ENCODE measurements at regions not wholly inside any gene's neighbourhood (a gene's known extent, or its start where the extent isn't known, plus 50 kb on each side); places are given as distances from the start of the nearest gene placed in this dataset.

- TF ChIP-seq CTCF (IDR thresholded peaks at IDR 0.05; ENCODE audit: low read depth, low read length, missing input control) (no peak), FOXA1 (IDR thresholded peaks at IDR 0.05) (peak; percentile 8), RXRA (IDR thresholded peaks at IDR 0.05) (no peak), GABPA (IDR thresholded peaks at IDR 0.05 in 1 of 2, conservative IDR thresholded peaks at IDR 0.05 in 1 of 2) (no peak), MAX (IDR thresholded peaks at IDR 0.05) (peak; percentile 15), TAF1 (conservative IDR thresholded peaks at IDR 0.05) (no peak)
Measured at GRCh38 chr3:124669470-124669869, 60.8 kb upstream of the UMPS start (continued).

- no peaks in the 10 kb centered on the region for H3K27me3 ChIP-seq (ENCODE audit: control insufficient read depth in 4 of 4, insufficient read depth in 4 of 4, low read length in 3 of 4)
- no peak overlapping the region for H3K4me3 ChIP-seq (ENCODE audit: low read depth in 1 of 3, low read length in 3 of 3)
- TF ChIP-seq GABPA (IDR thresholded peaks at IDR 0.05 in 1 of 2, conservative IDR thresholded peaks at IDR 0.05 in 1 of 2) (peak in 1 of 2 donors; percentile 19), FOXA2 (IDR thresholded peaks at IDR 0.05) (no peak)
- peaks cover under 1 to 16% (median 8%) of the 10 kb centered on the region in 4 donors for H3K4me1 ChIP-seq (ENCODE audit: control insufficient read depth in 4 of 4, insufficient read depth in 4 of 4, low read length in 3 of 4)
- no peak for DNase-seq (ENCODE audit: low spot score)
- no peak overlapping the region for H3K9ac ChIP-seq (ENCODE audit: low read depth in 1 of 2, low read length in 2 of 2)
- H3K9me3 ChIP-seq (ENCODE audit: control insufficient read depth in 4 of 4, low read length in 3 of 4) = no peaks in the 10 kb centered on the region
- peaks cover 3 to 42% (median 19%) of the 10 kb centered on the region in 4 donors for H3K36me3 ChIP-seq (ENCODE audit: control insufficient read depth in 4 of 4, insufficient read depth in 3 of 4, low read depth in 1 of 4, low read length in 3 of 4)
- 80% methylated on average over 5 of the region's 5 CpGs for WGBS
- H3K27ac ChIP-seq (ENCODE audit: low read depth in 1 of 2, low read length in 2 of 2) = no peak overlapping the region
Measured at GRCh38 chr3:124671106-124671505, 59.1 kb upstream of the UMPS start.

- no peak overlapping the region for H3K27ac ChIP-seq (ENCODE audit: low read depth in 1 of 2, low read length in 2 of 2)
- no peaks in the 10 kb centered on the region for H3K9me3 ChIP-seq (ENCODE audit: control insufficient read depth in 4 of 4, low read length in 3 of 4)
- H3K4me1 ChIP-seq (ENCODE audit: control insufficient read depth in 4 of 4, insufficient read depth in 4 of 4, low read length in 3 of 4) = peaks cover 0 to 4% (median under 1%) of the 10 kb centered on the region in 4 donors
- WGBS = 87% methylated on average over 13 of the region's 13 CpGs
- H3K4me3 ChIP-seq (ENCODE audit: low read depth in 1 of 3, low read length in 3 of 3) = no peak overlapping the region
- no peak for TF ChIP-seq HNF4A (conservative IDR thresholded peaks at IDR 0.05)
- TF ChIP-seq NR2F2 (IDR thresholded peaks at IDR 0.05) = no peak
- TF ChIP-seq FOXA1 (IDR thresholded peaks at IDR 0.05) = no peak
- H3K36me3 ChIP-seq (ENCODE audit: control insufficient read depth in 4 of 4, insufficient read depth in 3 of 4, low read depth in 1 of 4, low read length in 3 of 4) = peaks cover 4 to 44% (median 24%) of the 10 kb centered on the region in 4 donors
- H3K27me3 ChIP-seq (ENCODE audit: control insufficient read depth in 4 of 4, insufficient read depth in 4 of 4, low read length in 3 of 4) = no peaks in the 10 kb centered on the region
- no peak overlapping the region for H3K9ac ChIP-seq (ENCODE audit: low read depth in 1 of 2, low read length in 2 of 2)
- no peak for DNase-seq (ENCODE audit: low spot score)
Measured at GRCh38 chr3:124674336-124674735, 55.9 kb upstream of the UMPS start.

GRCh38 chr3:124676236-124676635 is 54.0 kb upstream of the UMPS start:
- no peaks in the 10 kb centered on the region for H3K4me1 ChIP-seq (ENCODE audit: control insufficient read depth in 4 of 4, insufficient read depth in 4 of 4, low read length in 3 of 4)
- no peaks in the 10 kb centered on the region for H3K9me3 ChIP-seq (ENCODE audit: control insufficient read depth in 4 of 4, low read length in 3 of 4)
- WGBS = 76% methylated on average over 3 of the region's 3 CpGs
- H3K36me3 ChIP-seq (ENCODE audit: control insufficient read depth in 4 of 4, insufficient read depth in 3 of 4, low read depth in 1 of 4, low read length in 3 of 4) = peaks cover 4 to 45% (median 21%) of the 10 kb centered on the region in 4 donors
- H3K9ac ChIP-seq (ENCODE audit: low read depth in 1 of 2, low read length in 2 of 2) = no peak overlapping the region
- H3K27ac ChIP-seq (ENCODE audit: low read depth in 1 of 2, low read length in 2 of 2) = no peak overlapping the region
- DNase-seq (ENCODE audit: low spot score) = no peak
- H3K27me3 ChIP-seq (ENCODE audit: control insufficient read depth in 4 of 4, insufficient read depth in 4 of 4, low read length in 3 of 4) = no peaks in the 10 kb centered on the region
- no peak overlapping the region for H3K4me3 ChIP-seq (ENCODE audit: low read depth in 1 of 3, low read length in 3 of 3)
- no peak for TF ChIP-seq HNF4G (IDR thresholded peaks at IDR 0.05)
- no peak for TF ChIP-seq HNF4A (conservative IDR thresholded peaks at IDR 0.05)
- no peak for TF ChIP-seq JUND (IDR thresholded peaks at IDR 0.05)
- no peak for TF ChIP-seq EGR1 (IDR thresholded peaks at IDR 0.05; ENCODE audit: low read depth in 2 of 2)
- no peak for TF ChIP-seq ATF3 (IDR thresholded peaks at IDR 0.05)
- no peak for TF ChIP-seq MAX (IDR thresholded peaks at IDR 0.05)
- TF ChIP-seq ZBTB33 (IDR thresholded peaks at IDR 0.05) = no peak
- no peak for TF ChIP-seq NR2F2 (IDR thresholded peaks at IDR 0.05)
- TF ChIP-seq CTCF (IDR thresholded peaks at IDR 0.05; ENCODE audit: low read depth, low read length, missing input control) = no peak
- TF ChIP-seq RAD21 (IDR thresholded peaks at IDR 0.05) = no peak

Measured in liver (tissue), 8 donors.